Endothelial cell of umbilical vein (primary cell): ENCODE measurements at regions not wholly inside any gene's neighbourhood (a gene's known extent, or its start where the extent isn't known, plus 50 kb on each side); places are given as distances from the start of the nearest gene placed in this dataset.

Experiments used
- EZH2 ChIP-seq: IDR thresholded peaks from 2 replicates; pipeline ENCODE4 v1.6.1; 2012; ENCODE audit warnings: borderline replicate concordance, low read depth, mild to moderate bottlenecking, moderate library complexity, low read length, inconsistent platforms; ENCODE audit not compliant: severe bottlenecking
- POLR2A ChIP-seq: IDR thresholded peaks from 2 replicates; pipeline ENCODE4 v1.6.1; 2012; ENCODE audit warnings: low read depth, mild to moderate bottlenecking, control low read depth, low read length
- TF ChIP-seq, protein P1 (sequence below), 2 donors: IDR thresholded peaks; 1 replicate in 1 of 2; 2 replicates in 1 of 2; pipeline ENCODE4 v1.5.1; 2011; ENCODE audit warnings: low read length in 2 of 2, mild to moderate bottlenecking in 2 of 2, moderate library complexity in 2 of 2, control low read depth in 1 of 2, inconsistent platforms in 1 of 2, low read depth in 1 of 2; ENCODE audit not compliant: insufficient read depth in 1 of 2; ENCODE audit errors: extremely low read depth in 1 of 2

- TF ChIP-seq, protein P1, sequence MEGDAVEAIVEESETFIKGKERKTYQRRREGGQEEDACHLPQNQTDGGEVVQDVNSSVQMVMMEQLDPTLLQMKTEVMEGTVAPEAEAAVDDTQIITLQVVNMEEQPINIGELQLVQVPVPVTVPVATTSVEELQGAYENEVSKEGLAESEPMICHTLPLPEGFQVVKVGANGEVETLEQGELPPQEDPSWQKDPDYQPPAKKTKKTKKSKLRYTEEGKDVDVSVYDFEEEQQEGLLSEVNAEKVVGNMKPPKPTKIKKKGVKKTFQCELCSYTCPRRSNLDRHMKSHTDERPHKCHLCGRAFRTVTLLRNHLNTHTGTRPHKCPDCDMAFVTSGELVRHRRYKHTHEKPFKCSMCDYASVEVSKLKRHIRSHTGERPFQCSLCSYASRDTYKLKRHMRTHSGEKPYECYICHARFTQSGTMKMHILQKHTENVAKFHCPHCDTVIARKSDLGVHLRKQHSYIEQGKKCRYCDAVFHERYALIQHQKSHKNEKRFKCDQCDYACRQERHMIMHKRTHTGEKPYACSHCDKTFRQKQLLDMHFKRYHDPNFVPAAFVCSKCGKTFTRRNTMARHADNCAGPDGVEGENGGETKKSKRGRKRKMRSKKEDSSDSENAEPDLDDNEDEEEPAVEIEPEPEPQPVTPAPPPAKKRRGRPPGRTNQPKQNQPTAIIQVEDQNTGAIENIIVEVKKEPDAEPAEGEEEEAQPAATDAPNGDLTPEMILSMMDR (IDR thresholded peaks at IDR 0.05; ENCODE audit: extremely low read depth in 1 of 2, insufficient read depth in 1 of 2, low read depth in 1 of 2, low read length in 2 of 2), result no peak
- TF ChIP-seq POLR2A (no peak), EZH2 (no peak)
Observed at GRCh38 chr9:19620326-19620725, 168.5 kb downstream of the SLC24A2 start.
